NCI-H187 treated with DMSO at 0.1 percent for 48 hours (cell line): ENCODE measurements at regions not wholly inside any gene's neighbourhood (a gene's known extent, or its start where the extent isn't known, plus 50 kb on each side); places are given as distances from the start of the nearest gene placed in this dataset.

Experiments used
- DNase-seq: peaks from one replicate; lab custom pipeline; 2025; lab: John Stamatoyannopoulos, UW

DNA sequence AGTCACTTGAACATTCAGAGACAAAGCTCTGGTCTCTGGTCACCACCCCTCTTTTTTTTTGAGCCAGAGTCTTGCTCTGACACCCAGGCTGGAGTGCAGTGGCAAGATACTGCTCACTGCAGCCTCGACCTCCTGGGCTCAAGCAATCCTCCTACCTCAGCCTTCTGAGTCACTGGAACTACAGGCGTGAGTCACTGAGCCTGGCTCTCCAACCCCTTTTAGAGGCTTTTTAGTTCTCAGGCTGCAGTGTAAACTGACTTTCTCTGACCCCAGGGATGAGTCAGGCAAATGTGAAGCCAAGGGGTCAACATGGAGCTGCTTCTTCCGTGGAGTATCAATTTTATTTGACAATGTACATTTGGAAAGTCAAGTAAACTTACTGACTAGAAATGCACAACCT, 229.2 kb downstream of the PTTG2 start:
- no peak for DNase-seq

DNA sequence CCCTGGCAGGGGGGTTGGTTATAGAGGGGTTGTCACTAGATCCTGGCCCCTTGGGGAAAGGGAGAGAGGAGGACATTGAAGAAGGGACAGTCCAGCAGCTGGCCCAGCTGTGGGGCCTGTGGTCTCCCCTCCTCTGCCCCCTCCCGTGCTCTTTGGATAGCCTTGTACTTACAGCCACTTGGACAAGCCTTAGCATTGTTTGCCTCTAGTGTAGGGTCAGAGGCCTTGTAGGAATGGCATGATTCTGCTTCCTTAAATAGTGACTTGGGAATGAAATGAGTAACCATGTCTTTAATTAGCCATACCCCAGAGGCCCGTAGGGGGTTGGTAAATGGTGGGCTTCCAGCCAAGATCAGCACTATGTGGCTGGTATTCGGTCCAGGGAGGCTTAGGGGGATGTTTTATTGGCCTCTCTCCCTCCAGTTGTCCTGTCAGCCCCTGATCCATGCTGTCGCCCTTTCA, 230.6 kb downstream of the PTTG2 start:
- DNase-seq: no peak

DNA sequence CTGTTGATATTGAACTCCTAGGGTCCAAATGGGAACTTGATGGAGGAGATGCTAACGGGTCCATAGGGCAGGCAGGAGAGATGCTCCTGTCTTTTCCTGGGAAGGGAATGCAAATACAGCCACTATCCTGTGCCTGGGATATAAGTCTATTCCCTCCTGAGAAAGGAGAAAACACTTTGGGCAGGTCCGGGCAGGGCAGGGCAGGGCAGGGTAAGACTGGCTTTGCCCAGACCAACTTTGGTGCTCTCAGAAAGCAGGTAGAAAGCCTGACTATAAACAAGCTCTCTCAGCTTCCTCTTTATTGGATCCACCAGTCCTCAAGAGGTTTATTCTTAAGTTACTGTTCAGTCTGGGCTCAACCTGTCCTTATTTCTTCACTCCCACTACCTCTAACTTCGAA, 232.3 kb downstream of the PTTG2 start:
- DNase-seq: no peak

DNA sequence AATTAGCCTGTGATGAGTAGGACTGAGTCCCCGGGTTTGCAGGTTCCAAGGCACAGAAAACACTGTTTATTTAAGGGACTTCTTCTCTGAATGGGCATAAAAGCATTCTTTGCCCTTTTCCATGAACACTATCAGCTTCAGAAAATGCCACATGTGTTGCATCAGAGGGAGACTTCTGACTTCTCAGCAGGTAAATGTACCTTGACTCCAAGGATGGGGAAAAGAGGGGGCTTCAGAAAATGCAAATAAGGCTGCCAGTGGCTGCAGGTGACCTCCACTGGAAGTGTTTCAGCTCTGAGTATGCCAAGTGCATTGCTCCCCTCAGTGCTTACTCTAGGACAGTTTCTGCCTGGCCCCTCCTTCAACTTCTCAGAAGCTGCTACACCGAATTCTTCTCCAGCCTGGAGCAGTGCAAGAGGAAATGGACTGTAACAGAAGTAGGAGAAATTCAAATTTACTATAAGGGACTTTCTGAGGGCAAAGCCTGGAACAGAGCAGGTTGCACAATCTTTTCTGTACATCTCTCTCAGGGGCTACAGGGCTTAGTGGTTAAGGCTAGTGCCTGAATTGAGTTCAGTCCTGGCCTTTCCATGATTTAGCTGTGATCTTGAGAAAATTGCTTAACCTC, 233.2 kb downstream of the PTTG2 start:
- no peak for DNase-seq

DNA sequence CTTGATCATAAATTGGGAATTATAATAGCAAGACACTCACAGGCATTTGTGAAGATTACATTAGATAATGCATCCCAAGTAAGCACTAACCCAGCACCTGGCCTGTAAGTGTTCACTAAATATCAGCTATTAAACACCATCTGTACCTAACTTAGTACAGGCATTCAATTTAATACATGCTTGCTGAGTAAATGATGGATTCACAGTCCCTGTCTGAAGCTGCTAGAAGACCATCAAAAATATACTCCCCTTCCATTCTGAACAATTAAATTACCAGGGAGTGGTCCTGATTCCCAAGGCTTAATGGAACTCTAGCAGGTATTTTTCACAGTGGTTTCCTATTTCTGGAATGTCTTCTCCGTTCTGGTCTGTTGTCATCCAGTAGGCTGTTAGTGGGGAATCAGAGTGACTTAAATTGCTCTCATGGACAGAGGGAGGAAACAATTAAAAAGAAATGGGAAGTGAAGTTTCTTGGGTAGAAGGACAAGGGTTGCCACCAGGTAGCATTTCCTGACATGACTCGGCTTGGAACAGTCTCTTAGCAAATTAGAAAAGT, 233.9 kb downstream of the PTTG2 start:
- DNase-seq: no peak

DNA sequence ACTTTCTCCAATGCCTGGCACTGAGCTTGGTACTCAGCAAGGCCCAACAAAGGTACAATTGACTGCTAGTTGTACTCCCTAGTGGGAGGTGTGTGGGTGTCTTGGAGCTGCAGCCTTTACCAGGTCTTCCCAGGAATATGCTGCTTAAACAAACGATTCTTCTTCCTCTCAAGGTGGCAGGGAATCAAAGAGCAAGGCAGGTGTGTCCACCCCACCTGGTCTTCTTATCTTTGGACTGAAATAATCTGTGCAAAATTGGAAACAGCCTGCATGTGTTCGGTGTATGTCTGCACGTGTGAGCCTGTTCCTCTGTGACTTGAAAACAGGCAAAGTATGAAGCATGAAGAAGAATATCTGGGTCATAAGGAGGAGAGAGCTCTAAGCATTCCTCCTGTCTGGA, 235.3 kb downstream of the PTTG2 start:
- DNase-seq: no peak

DNA sequence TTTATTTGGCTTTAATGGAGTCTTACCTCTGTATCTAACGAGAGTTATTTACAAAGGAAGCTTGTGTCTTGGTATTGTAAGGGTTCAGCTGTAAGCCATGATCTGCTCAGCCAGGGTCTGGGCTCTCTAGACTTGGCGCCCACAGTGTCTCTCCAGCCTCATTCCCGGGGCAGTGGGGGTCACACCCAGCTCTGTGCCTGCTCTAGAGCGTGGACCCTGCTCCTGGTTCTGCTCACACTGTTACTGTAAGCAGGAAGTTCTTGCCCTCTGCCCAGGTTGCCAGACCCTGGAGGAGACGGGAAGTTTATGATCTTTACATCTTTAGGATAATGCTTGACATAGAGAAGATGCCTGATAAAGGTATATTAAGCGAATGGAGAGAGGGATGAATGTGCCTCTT, 235.7 kb downstream of the PTTG2 start:
- no peak for DNase-seq

DNA sequence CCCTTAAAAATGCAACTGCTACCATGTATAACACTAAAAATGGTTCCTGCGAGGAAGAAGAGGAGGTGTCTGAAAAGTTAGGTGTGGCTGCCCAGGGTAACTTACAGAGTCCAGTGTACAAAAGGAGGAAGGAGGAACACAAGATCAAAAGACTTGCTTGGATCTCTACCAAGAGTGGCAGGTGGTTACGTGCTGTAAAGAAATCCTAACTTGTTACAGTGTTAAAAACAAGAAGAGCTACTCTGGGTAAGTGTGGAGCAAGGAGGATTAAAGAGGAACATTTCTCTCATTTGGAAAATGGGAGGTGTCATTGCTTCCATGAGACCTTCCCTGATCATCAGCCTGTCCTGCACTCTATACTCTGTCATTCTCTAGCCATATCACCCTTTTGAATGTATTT, 242.0 kb downstream of the PTTG2 start:
- DNase-seq: no peak

DNA sequence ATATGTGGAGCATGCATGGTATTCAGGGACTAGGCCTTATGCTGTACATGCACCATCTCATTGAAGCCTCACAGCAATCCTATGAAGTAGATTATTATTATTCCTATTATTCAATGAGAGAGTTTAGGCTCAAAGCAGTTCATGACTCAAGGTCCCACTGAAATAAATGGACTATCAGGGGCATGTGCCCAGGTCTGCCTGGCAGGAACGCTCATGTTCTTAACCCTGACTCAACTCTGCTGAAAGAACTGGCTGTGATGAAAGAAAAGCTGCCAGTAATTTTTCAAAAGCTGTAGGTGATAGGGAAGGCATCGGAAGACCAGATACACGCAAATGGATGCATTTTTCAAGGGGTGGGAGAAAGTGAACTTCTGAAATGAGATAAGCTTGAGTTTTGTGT, 243.4 kb downstream of the PTTG2 start:
- DNase-seq: no peak

DNA sequence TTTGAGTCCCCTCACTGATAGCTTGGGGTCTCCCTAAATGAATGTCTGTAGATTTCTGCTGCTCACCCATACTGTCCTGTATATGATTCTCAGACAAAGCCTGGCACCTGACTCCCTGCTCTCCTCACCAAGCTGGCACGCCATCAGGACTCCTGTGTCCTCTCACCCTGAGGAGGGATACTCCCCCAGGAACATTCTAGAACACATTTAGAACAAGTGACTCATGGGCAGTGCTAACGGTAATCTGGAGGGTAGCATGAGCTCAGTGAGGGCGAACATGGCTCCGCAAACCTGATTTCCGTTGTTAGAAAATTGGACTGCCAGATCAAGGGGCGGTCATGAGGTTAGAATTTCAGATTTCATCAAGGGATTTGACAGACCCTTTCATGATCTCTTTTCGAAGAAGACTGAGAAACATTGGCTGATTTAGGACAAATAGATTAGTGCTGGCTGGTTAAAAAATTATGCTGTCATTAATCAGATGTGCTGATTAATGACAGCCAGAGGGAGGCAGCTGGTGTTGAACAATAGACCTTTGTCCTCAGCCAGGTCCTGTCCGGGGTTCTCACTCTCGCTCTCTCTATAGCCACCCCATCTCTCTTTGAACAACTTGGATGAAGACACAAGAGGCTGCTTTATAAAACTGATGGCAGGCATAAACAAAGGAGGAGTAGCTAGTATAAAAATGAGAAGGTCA, 244.3 kb downstream of the PTTG2 start:
- no peak for DNase-seq

DNA sequence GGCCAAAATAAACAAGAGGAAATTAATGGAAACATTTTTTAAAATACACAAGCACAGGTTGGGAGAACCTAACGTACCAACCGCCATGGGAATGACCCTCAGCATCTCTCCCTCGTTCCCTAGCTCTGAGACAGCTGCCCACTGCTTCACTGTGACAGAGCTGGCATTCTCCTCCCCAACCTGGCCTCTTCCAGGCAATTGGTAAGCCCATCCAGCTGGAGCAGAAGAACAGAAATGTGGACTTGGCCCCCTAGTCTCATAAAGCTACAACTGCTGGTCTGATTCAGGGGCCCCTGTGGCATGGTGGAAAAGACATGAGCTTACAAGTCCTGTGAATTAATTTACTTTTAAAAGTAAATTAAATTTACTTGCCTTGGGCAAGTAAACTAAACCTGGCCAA, 245.1 kb downstream of the PTTG2 start:
- no peak for DNase-seq

DNA sequence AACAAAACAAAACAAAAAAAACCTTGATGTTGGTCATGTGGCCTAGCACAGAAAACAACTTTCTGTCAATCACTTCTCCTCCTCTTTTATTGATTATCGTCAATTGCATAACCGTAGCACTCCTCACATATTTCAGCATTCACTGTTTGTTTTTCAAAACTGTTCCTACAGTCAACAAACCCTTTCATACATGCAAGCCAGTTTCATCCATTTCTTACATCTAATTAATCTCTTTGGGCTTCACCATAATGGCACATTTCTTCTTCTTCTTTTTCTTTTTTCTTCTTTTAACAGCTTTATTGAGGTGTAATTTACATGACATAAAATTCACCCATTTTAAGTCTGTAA, 246.9 kb downstream of the PTTG2 start:
- DNase-seq: no peak

DNA sequence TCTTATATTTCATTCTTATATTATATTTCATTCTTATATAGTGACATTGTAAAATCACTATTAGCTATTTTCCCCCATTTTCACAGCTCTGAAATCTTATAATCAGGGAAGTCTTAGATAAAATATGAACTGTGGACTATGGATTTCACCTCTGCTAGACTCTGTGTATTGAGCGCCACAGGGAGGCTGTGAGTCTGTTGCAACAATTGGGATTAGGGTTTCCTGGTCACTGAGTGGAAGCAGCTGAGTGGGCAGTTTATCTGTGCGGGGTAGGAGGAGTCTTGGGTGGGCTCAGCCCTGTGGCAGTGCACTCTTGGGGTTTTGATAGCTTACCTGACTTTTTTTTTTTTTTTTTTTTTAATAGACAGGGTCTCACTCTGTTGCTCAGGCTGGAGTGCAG, 249.5 kb downstream of the PTTG2 start:
- no peak for DNase-seq

DNA sequence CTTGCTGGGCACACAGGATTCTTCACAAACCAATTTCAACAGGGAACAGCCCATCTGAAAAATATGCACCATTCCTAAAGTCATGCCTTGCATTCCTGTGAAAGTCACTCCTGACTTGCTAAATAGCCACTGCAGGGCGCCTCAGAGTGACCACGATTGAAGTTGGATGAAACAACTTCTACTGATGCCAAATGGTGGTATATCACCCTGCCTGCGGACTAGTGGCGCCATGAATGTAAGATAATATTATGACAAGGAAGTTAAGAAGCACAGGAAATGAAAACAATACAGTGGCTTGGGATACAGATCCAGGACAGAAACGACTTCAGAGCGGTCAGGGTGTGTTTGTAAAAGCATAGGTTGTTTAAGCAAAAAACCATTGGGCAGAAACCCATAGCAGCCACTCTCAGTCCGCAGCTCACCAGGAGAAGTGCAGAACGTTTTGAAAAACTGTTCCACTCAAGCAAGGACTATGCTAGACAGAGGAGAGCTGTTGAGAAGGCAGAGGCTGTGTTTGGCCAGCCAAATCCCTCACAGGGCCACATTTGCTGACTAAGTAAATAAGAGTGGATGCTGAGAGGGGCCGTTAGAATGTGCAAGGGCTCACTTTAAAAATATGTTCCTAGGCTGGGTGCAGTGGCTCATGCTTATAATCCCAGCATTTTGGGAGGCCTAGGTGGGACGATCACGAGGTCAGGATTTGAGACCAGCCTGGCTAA, 250.4 kb downstream of the PTTG2 start:
- no peak for DNase-seq

DNA sequence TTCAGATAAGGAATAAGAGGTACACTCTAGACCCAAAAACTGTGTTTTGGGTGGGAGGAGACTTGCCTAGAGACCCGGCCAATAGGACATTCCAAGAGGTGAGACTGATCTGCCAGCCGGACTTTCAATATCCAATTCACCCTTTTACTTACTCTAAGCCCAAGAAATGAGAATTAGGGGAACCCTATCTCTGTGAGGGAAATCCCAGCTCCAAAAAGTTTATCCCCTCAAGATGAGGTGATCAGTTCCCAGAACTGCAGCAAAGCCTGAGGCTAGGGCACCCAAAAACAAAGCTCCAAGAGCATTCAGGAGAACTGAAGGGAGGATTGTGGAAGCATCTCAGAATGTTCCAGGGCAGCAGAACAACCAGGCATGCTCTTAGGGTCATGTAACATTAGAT, 251.7 kb downstream of the PTTG2 start:
- no peak for DNase-seq

DNA sequence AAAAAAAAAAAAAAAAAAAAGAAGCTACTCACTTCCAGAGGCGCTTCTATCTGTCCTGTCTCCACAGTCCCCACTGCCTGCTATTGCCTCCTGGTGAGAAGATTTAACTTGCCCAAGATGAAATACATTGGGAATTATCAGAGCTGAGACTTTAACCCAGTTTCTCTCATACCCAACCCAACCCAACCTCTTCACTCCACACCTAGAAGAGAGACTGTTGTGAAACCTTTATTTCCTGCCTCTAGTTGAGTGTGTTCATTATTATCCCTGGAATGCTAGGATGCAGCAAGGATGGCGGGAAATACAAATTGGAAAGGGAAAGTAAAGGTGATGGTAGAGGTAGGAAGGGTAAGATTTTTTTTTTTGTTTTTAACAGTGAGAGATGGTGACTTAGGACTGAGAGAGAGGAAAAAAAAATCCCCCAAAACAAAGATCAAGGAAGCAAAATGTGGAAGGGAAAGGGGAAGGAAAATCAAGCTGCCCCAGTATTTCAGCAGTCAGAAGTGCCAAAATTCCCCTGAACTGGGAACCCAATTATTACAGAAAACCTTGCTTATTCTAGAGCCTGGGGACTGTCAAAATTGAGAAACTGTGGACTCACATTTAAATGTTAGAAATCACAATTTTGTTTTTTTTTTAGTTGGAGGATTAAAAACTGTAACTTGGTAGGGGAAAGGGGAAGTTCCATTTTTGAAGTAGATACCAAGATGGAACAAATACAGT, 253.0 kb downstream of the PTTG2 start:
- DNase-seq: no peak

DNA sequence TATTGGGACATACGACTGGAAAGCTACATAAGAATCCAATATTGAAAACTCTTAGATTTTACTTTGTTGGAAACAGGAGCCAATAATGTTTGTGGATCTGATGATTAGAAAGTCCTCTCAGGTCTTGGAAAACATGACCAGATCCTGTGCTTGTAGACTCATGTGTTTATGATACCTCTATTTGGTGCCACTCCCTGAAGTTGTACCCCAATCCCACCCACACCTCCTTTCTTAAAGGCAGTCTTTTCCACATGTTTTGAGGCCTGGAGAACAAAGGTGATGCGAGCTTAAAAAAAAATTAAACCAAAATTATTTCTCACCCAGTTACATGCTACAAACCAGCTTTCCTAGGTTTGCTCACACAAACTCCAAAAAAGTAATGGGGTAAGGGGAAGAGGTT, 262.7 kb downstream of the PTTG2 start:
- DNase-seq: no peak

DNA sequence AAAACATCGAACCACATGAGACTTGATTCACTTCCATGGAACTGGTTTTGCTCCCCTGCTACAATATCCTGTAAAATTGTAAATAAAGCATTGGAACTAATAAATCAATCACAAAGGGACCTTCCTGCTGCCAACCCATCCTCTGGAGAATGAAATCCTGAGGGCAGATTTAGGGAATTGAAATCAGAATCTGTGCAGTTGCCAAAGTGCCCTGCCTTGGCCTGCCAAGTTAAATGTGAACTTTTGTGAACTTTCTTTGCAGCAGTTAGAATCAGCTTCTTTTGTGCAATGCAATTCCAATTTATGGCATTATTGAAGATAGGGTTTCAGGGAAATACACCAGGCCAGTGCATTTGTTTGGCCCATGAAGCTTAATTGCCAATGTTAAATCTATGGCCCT, 263.1 kb downstream of the PTTG2 start:
- DNase-seq: no peak

DNA sequence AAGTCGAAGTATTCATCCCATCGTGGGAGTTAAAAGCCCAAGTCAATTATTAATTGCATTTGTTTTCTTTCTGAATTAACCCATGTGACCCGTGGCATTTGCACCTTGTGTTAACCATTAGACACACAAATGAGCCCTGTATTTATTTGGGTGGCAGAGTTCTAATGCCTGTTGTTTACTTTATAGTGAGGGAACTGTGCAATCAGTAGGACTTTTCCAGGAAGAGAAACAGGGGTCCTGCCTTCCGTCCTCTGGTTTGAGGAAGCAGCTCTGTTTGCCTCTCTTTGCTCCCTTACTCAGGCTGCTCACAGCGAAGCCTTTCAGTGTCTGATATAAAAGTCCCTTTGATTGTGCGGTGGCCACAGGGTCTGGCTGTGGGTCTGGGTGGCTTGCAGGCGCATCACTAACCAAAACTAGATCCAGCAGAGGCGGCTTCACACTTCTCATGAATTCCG, 263.6 kb downstream of the PTTG2 start:
- no peak for DNase-seq

DNA sequence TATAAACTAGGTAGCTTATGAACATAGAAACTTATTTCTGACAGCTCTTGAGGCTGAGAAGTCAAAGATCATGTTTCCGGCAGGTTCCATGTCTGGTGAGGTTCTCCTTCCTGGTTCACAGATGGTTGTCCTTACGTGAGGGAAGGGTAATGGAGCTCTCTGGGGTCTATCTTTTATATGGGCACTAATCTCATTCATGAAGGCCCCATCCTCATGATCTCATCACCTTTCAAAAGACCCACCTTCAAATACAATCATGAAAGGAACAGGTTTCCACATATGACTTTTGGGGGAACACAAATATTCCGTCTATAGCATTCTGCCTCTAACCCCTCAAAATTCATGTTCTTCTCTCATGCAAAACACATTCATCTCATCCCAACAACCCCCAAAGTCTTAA, 264.7 kb downstream of the PTTG2 start:
- DNase-seq: no peak

DNA sequence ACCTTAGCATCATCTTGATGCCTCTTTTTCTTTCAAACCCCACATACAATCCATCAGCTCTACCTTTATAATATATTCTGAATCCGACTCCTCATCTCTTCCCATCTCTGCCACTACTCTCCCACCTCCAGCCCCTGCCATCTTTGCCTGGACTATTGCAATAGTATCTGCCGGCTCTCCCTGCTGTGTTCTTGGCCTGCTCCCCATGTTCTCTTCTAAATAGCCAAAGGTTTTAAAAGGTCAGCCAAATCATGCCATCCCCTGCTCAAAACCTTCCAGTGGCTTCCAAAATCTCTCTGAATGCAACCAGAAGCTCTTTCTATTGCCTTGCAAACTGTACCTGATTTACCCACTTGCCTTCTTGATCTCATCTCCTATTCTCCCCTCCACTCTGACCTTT, 266.0 kb downstream of the PTTG2 start:
- DNase-seq: no peak

DNA sequence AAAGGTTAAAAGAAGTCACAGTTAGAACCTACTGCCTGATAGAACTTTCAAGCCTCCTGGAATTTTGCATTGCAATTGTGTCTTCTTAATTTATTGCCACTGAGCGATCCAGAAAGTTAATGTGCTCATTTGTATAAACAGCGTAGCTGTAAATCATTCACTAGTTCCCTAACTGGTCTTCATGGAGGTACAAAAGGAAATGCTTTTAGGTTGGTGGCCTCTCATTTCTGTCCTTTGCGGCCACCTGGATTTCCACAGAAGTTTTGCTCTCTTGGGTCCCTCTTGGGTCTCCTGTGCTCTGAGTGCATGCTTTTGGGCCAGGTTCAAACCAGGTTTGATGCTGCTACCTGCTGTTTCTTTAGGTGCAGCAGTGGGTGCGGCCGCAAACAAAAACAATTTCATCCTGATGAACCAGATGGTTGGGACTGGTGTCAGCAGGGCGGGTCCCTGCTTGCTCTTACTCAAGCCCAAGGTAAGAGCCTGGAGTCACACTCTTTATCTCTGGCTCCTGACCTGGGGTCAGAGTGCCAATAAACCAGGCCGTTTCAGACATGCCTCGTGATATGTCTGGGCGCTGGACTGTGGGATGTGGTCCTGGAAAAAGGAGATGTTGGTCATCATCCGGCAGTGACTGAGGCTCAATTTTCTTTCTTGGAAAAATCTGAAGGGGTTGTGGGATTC, 270.1 kb downstream of the PTTG2 start:
- no peak for DNase-seq
